B cell (primary cell): ENCODE measurements at regions not wholly inside any gene's neighbourhood (a gene's known extent, or its start where the extent isn't known, plus 50 kb on each side); places are given as distances from the start of the nearest gene placed in this dataset.

Experiments used
- ATAC-seq: fragments of 200-7000 bp; cut with Tn5 transposase; one replicate; pipeline ENCODE4 v1.10.0; 2021; ENCODE audit warnings: low read depth, mild to moderate bottlenecking, moderate number of reproducible peaks, moderate library complexity
- CTCF ChIA-PET: fragments of 350-600 bp; sonication (Branson Sonifier 250); formaldehyde crosslinking; loops from one replicate; lab custom pipeline; 2021; ENCODE audit warnings: antibody characterized with exemption, inconsistent platforms; lab: Charles Lee
- POLR2A ChIA-PET: fragments of 350-600 bp; sonication (Branson Sonifier 250); formaldehyde crosslinking; loops from one replicate; lab custom pipeline; 2021; ENCODE audit warnings: antibody characterized with exemption; lab: Charles Lee
- DNase-seq: peaks from one replicate; pipeline ENCODE4 v3.0.0; 2013
- H2AFZ ChIP-seq: 2 replicates; pipeline ENCODE4 v1.6.1; 2012; ENCODE audit warnings: mild to moderate bottlenecking, low read depth, low read length; ENCODE audit not compliant: insufficient read depth, poor library complexity, severe bottlenecking
- H3K27ac ChIP-seq, 2 donors: 1 replicate in 1 of 2; 2 replicates in 1 of 2; pipeline ENCODE4 v1.5.1; 2012 to 2013; ENCODE audit warnings: low read length in 2 of 2, mild to moderate bottlenecking in 2 of 2, moderate library complexity in 1 of 2
- H3K27me3 ChIP-seq, 4 experiments: fragments of 200-600 bp in 1 of 4; sonication (generic) in 1 of 4; replicated peaks in 1 of 4; 1 replicate in 2 of 4; 2 replicates in 2 of 4; pipeline versions ENCODE4 v1.6.1 to v1.7.0; 2013 to 2016; ENCODE audit warnings: low read length in 3 of 4, mild to moderate bottlenecking in 2 of 4, mixed read lengths in 1 of 4, moderate library complexity in 1 of 4; ENCODE audit not compliant: insufficient read depth in 4 of 4, control insufficient read depth in 3 of 4; ENCODE audit errors: control extremely low read depth in 1 of 4
- H3K36me3 ChIP-seq, 2 experiments: replicated peaks in 1 of 2; 1 replicate in 1 of 2; 2 replicates in 1 of 2; pipeline versions ENCODE4 v1.6.1 to v1.7.1; 2013; ENCODE audit warnings: low read length in 1 of 2; ENCODE audit not compliant: insufficient read depth in 2 of 2, control insufficient read depth in 1 of 2; ENCODE audit errors: control extremely low read depth in 1 of 2, extremely low read depth in 1 of 2
- H3K4me1 ChIP-seq, 2 donors: fragments of 200-600 bp in 1 of 2; sonication (generic) in 1 of 2; 1 replicate in 1 of 2; 2 replicates in 1 of 2; pipeline versions ENCODE4 v1.5.1 to v1.6.1; 2013 to 2017; ENCODE audit warnings: low read length in 2 of 2; ENCODE audit not compliant: control insufficient read depth in 2 of 2, insufficient read depth in 2 of 2
- H3K4me2 ChIP-seq: replicated peaks from 2 replicates; pipeline ENCODE3; 2012; ENCODE audit warnings: mild to moderate bottlenecking, low read depth, low read length; ENCODE audit not compliant: poor library complexity, severe bottlenecking
- H3K4me3 ChIP-seq, 5 experiments: fragments of 200-600 bp in 1 of 5; sonication (generic) in 1 of 5; 1 replicate in 3 of 5; 2 replicates in 2 of 5; pipeline versions ENCODE4 v1.5.1 to v1.7.0; 2011 to 2016; ENCODE audit warnings: low read length in 4 of 5, mild to moderate bottlenecking in 4 of 5, low read depth in 2 of 5, control low read depth in 1 of 5, moderate library complexity in 1 of 5; ENCODE audit not compliant: insufficient read depth in 1 of 5; ENCODE audit errors: control extremely low read depth in 1 of 5, extremely low read depth in 1 of 5
- H3K79me2 ChIP-seq: fragments of 200-600 bp; sonication (generic); one replicate; pipeline ENCODE4 v1.6.0; 2016; ENCODE audit warnings: low read length; ENCODE audit not compliant: control insufficient read depth, insufficient read depth
- H3K9ac ChIP-seq: fragments of 200-600 bp; sonication (generic); 2 replicates; pipeline ENCODE4 v1.6.1; 2017; ENCODE audit warnings: mild to moderate bottlenecking, low read length, moderate library complexity
- H3K9me3 ChIP-seq, 3 donors: one replicate each; pipeline versions ENCODE4 v1.6.1 to v1.7.1; 2013; ENCODE audit warnings: low read length in 2 of 3; ENCODE audit not compliant: control insufficient read depth in 2 of 3, insufficient read depth in 1 of 3; ENCODE audit errors: control extremely low read depth in 1 of 3
- H4K20me1 ChIP-seq: 2 replicates; pipeline ENCODE4 v1.6.0; 2012; ENCODE audit warnings: mild to moderate bottlenecking, low read length; ENCODE audit not compliant: insufficient read depth, control insufficient read depth, poor library complexity, severe bottlenecking
- H3K27ac Mint-ChIP-seq: one replicate; pipeline ENCODE4 v1.8.0; 2021; ENCODE audit warnings: mixed read lengths
- H3K27me3 Mint-ChIP-seq: one replicate; pipeline ENCODE4 v1.8.0; 2021; ENCODE audit warnings: mixed read lengths
- H3K4me1 Mint-ChIP-seq: one replicate; pipeline ENCODE4 v1.8.0; 2021; ENCODE audit warnings: mixed read lengths
- H3K4me3 Mint-ChIP-seq: one replicate; pipeline ENCODE4 v1.8.0; 2021; ENCODE audit warnings: mixed read lengths
- H3K9me3 Mint-ChIP-seq: one replicate; pipeline ENCODE4 v1.8.0; 2022; ENCODE audit warnings: mixed read lengths; ENCODE audit not compliant: insufficient read depth
- EZH2 ChIP-seq: IDR thresholded peaks from 2 replicates; pipeline ENCODE4 v1.6.1; 2012; ENCODE audit warnings: borderline replicate concordance, low read depth, mild to moderate bottlenecking, moderate library complexity, low read length; ENCODE audit not compliant: insufficient read depth, poor library complexity, severe bottlenecking
- WGBS: methylation state at CpG from one replicate; pipeline ENCODE4 v1.1.5; 2013; ENCODE audit warnings: missing lambda C conversion rate; ENCODE audit not compliant: insufficient coverage; 5-methylcytosine and 5-hydroxymethylcytosine counted together
- intact Hi-C: fragments of 100-400 bp; cut with micrococcal nuclease; formaldehyde crosslinking; loops from one replicate; pipeline ENCODE4 v1.10.0; 2022
- TF ChIP-seq, protein P1 (sequence below): fragments of 200-600 bp; IDR thresholded peaks from one replicate; pipeline ENCODE4 v1.8.0; 2022; ENCODE audit warnings: antibody characterized with exemption, mild to moderate bottlenecking

GRCh38 chr6:23302514-23302913 lies 733.1 kb downstream of the HDGFL1 start:
- no peak for TF ChIP-seq EZH2
- TF ChIP-seq, protein P1, sequence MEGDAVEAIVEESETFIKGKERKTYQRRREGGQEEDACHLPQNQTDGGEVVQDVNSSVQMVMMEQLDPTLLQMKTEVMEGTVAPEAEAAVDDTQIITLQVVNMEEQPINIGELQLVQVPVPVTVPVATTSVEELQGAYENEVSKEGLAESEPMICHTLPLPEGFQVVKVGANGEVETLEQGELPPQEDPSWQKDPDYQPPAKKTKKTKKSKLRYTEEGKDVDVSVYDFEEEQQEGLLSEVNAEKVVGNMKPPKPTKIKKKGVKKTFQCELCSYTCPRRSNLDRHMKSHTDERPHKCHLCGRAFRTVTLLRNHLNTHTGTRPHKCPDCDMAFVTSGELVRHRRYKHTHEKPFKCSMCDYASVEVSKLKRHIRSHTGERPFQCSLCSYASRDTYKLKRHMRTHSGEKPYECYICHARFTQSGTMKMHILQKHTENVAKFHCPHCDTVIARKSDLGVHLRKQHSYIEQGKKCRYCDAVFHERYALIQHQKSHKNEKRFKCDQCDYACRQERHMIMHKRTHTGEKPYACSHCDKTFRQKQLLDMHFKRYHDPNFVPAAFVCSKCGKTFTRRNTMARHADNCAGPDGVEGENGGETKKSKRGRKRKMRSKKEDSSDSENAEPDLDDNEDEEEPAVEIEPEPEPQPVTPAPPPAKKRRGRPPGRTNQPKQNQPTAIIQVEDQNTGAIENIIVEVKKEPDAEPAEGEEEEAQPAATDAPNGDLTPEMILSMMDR: no peak
- H3K27me3 ChIP-seq: no peaks in the 10 kb centered on the region
- Mint-ChIP-seq H3K27ac (no peak overlapping the region), H3K4me3 (no peak overlapping the region), H3K4me1 (no peaks in the 10 kb centered on the region), H3K9me3 (peaks cover 2% of the 10 kb centered on the region), H3K27me3 (no peaks in the 10 kb centered on the region)
- DNase-seq (no peak), ATAC-seq (no peak)
- H3K79me2 ChIP-seq: no peaks in the 10 kb centered on the region
- H3K36me3 ChIP-seq: no peaks in the 10 kb centered on the region
- H2AFZ ChIP-seq: no peak overlapping the region
- no peak overlapping the region for H3K4me3 ChIP-seq
- ChIA-PET CTCF (no interaction called here), POLR2A (no interaction called here)
- no peak overlapping the region for H3K27ac ChIP-seq
- no CpG with 5 or more reads among the region's 4 CpGs for WGBS
- no peaks in the 10 kb centered on the region for H4K20me1 ChIP-seq
- H3K9me3 ChIP-seq: no peaks in the 10 kb centered on the region
- H3K4me1 ChIP-seq: no peaks in the 10 kb centered on the region
- no peak overlapping the region for H3K4me2 ChIP-seq
- intact Hi-C loops: no loop called here
- no peak overlapping the region for H3K9ac ChIP-seq

DNA sequence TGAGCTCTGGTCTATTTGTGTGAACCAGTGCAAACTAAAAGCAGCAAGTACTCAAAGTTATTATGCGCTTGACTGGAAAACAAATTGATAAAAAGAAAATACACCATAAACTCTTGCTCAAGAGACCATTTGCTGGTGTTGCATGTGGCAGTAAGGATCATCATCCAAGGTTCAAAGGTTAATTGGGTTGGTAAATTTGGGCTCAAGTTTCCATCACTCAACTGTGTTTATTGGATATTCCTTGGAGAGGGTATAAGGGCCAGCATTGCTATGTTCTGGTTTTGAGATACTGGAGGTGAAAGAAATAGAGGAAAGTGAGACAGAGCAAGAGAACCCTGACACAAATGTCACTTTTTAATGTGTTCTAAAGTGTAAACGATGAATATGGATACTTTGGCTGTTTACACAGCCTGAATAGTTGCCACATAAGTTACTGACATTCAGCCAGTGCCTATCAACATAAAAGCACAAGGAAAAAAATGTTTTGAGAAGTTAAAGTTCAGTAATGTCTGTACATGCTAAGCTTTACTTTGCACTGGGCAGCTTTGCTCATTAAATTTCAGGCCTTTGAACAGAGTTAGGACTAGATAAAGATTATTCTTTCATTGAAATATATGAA lies 736.1 kb downstream of the HDGFL1 start:
- intact Hi-C loops: no loop called here
- H3K4me1 ChIP-seq: no peaks in the 10 kb centered on the region
- no peaks in the 10 kb centered on the region for H3K9me3 ChIP-seq
- no peak overlapping the region for H3K9ac ChIP-seq
- no peak overlapping the region for H3K27ac ChIP-seq
- H3K79me2 ChIP-seq: no peaks in the 10 kb centered on the region
- H3K4me3 Mint-ChIP-seq: no peak overlapping the region
- POLR2A ChIA-PET: no interaction called here
- no CpG with 5 or more reads among the region's 2 CpGs for WGBS
- peaks cover 1% of the 10 kb centered on the region for H3K9me3 Mint-ChIP-seq
- H2AFZ ChIP-seq: no peak overlapping the region
- no peak for TF ChIP-seq EZH2
- TF ChIP-seq, protein P1: no peak
- no peaks in the 10 kb centered on the region for H3K4me1 Mint-ChIP-seq
- CTCF ChIA-PET: interaction anchor here (0.6 kb wide), 1 partner anchor 287 kb away, joined by 4 read pairs; no protein-coding TSS in a partner anchor
- ATAC-seq (no peak), DNase-seq (no peak)
- H3K4me3 ChIP-seq: no peak overlapping the region
- H3K27ac Mint-ChIP-seq: no peak overlapping the region
- H3K36me3 ChIP-seq: no peaks in the 10 kb centered on the region
- H4K20me1 ChIP-seq: no peaks in the 10 kb centered on the region
- no peak overlapping the region for H3K4me2 ChIP-seq
- H3K27me3 Mint-ChIP-seq: no peaks in the 10 kb centered on the region
- no peaks in the 10 kb centered on the region for H3K27me3 ChIP-seq
